HepG2 (cell line): ENCODE measurements at regions not wholly inside any gene's neighbourhood (a gene's known extent, or its start where the extent isn't known, plus 50 kb on each side); places are given as distances from the start of the nearest gene placed in this dataset.

ENCODE experiments used
- ATAC-seq: fragments of 200-7000 bp; cut with Tn5 transposase; 3 replicates; pipeline ENCODE4 v1.9.1; 2020; ENCODE audit warnings: mild to moderate bottlenecking, moderate library complexity
- BruUV-seq: library from RNA; stranded (reverse); fragments of 400-500 nt; replicated peaks from 2 replicates; lab custom pipeline; 2021; lab: Mats Ljungman, UMichigan
- CTCF ChIA-PET: fragments of 300-600 bp; formaldehyde crosslinking; extraction: SDS; loops from one replicate; lab custom pipeline; 2021; ENCODE audit warnings: low total read pairs, inconsistent platforms, low intra/inter-chr PET ratio; lab: Yijun Ruan, JAX
- POLR2A ChIA-PET: fragments of 350-600 bp; sonication (Branson Sonifier 250); formaldehyde crosslinking; loops from one replicate; lab custom pipeline; 2020; ENCODE audit warnings: antibody characterized with exemption, inconsistent platforms; lab: Yijun Ruan, JAX
- DNase-seq: peaks from one replicate; pipeline ENCODE4 v3.0.0-alpha.2; 2015; ENCODE audit warnings: low spot score
- FAIRE-seq: peaks from 3 replicates; lab custom pipeline; 2011; peaks lifted over from hg19 to GRCh38; lab: Jason Lieb, UNC
- H2AFZ ChIP-seq: one replicate; pipeline ENCODE4 v1.6.1; 2011; ENCODE audit warnings: low read length, inconsistent platforms
- H3K27ac ChIP-seq: fragments of 300-600 bp; 3 replicates; pipeline ENCODE4 v1.8.0; 2011; ENCODE audit warnings: mixed run types, mild to moderate bottlenecking, mixed read lengths, low read length, inconsistent platforms; ENCODE audit not compliant: insufficient read depth; ENCODE audit errors: extremely low read length
- H3K27me3 ChIP-seq, 2 experiments: fragments of 200-600 bp in 1 of 2; 2 replicates in 1 of 2; 3 replicates in 1 of 2; pipeline versions ENCODE4 v1.6.0 to v1.8.0; 2011; ENCODE audit warnings: low read length in 2 of 2, mild to moderate bottlenecking in 2 of 2, moderate library complexity in 2 of 2, inconsistent platforms in 1 of 2; ENCODE audit not compliant: insufficient read depth in 2 of 2, control insufficient read depth in 1 of 2
- H3K36me3 ChIP-seq, 2 experiments: fragments of 200-600 bp in 1 of 2; replicated peaks in 1 of 2; 2 replicates in 1 of 2; 3 replicates in 1 of 2; pipeline versions ENCODE4 v1.5.1 to v1.8.0; 2011; ENCODE audit warnings: low read length in 2 of 2, inconsistent platforms in 1 of 2; ENCODE audit not compliant: insufficient read depth in 2 of 2, control insufficient read depth in 1 of 2
- H3K4me1 ChIP-seq: 2 replicates; pipeline ENCODE4 v1.5.1; 2012; ENCODE audit warnings: low read length, inconsistent platforms; ENCODE audit not compliant: insufficient read depth
- H3K4me2 ChIP-seq: 2 replicates; pipeline ENCODE4 v1.6.0; 2011; ENCODE audit warnings: low read depth, low read length, inconsistent platforms
- H3K4me3 ChIP-seq, 3 experiments: fragments of 200-600 bp in 1 of 3; sonication (generic), shearing (Covaris generic) in 1 of 3; replicated peaks in 1 of 3; 2 replicates each; pipeline ENCODE4 v1.5.1; 2011 to 2016; ENCODE audit warnings: low read length in 3 of 3, inconsistent platforms in 2 of 3, low read depth in 2 of 3, mild to moderate bottlenecking in 2 of 3, control low read depth in 1 of 3, mixed read lengths in 1 of 3; ENCODE audit not compliant: insufficient read depth in 1 of 3
- H3K79me2 ChIP-seq: one replicate; pipeline ENCODE4 v1.6.1; 2011; ENCODE audit warnings: low read length, inconsistent platforms; ENCODE audit not compliant: insufficient read depth
- H3K9ac ChIP-seq: 2 replicates; pipeline ENCODE4 v1.6.0; 2011; ENCODE audit warnings: mild to moderate bottlenecking, low read depth, low read length, inconsistent platforms; ENCODE audit not compliant: insufficient read depth
- H3K9me3 ChIP-seq: 2 replicates; pipeline ENCODE4 v1.5.1; 2012; ENCODE audit warnings: mild to moderate bottlenecking, low read length
- H4K20me1 ChIP-seq: 2 replicates; pipeline ENCODE4 v1.6.0; 2011; ENCODE audit warnings: inconsistent platforms, mild to moderate bottlenecking, low read length, moderate library complexity; ENCODE audit not compliant: insufficient read depth
- AGO1 ChIP-seq: fragments of 200-400 bp; formaldehyde crosslinking; IDR thresholded peaks from 2 replicates; pipeline ENCODE4 v1.6.1; 2017; ENCODE audit warnings: mild to moderate bottlenecking, low read depth, low read length, moderate library complexity; ENCODE audit not compliant: poor library complexity, severe bottlenecking
- FIP1L1 ChIP-seq: fragments of 200-400 bp; formaldehyde crosslinking; IDR thresholded peaks from 2 replicates; pipeline ENCODE4 v1.6.1; 2018; ENCODE audit warnings: low read depth, mild to moderate bottlenecking, low read length, moderate library complexity, borderline replicate concordance; ENCODE audit not compliant: insufficient read depth
- MTF1 ChIP-seq: sonication (generic); formaldehyde crosslinking; IDR thresholded peaks from 2 replicates; pipeline ENCODE4 v1.5.0; 2020; ENCODE audit warnings: missing genetic modification reagents
- PHF20 ChIP-seq: sonication (generic); formaldehyde crosslinking; IDR thresholded peaks from 2 replicates; pipeline ENCODE4 v1.5.0; 2020; ENCODE audit warnings: mild to moderate bottlenecking, missing genetic modification reagents
- SP1 ChIP-seq, 2 experiments: fragments of 450-650 bp in 1 of 2; sonication (generic) in 1 of 2; formaldehyde crosslinking in 1 of 2; IDR thresholded peaks; 2 replicates each; pipeline versions ENCODE4 v1.4.0 to v1.6.1; 2016 to 2020; ENCODE audit warnings: missing genetic modification reagents in 1 of 2
- TRIM24 ChIP-seq: sonication (generic); formaldehyde crosslinking; IDR thresholded peaks from 2 replicates; pipeline ENCODE4 v1.8.0; 2022; ENCODE audit warnings: mild to moderate bottlenecking, missing genetic modification reagents
- ZNF362 ChIP-seq: sonication (generic); formaldehyde crosslinking; IDR thresholded peaks from 2 replicates; pipeline ENCODE4 v1.4.0; 2020; ENCODE audit warnings: missing genetic modification reagents, mild to moderate bottlenecking, borderline replicate concordance
- ZNF557 ChIP-seq: sonication (generic); formaldehyde crosslinking; IDR thresholded peaks from 2 replicates; pipeline ENCODE4 v1.4.0; 2020; ENCODE audit warnings: missing genetic modification reagents
- ZNF563 ChIP-seq: sonication (generic); formaldehyde crosslinking; IDR thresholded peaks from 2 replicates; pipeline ENCODE4 v1.8.0; 2022; ENCODE audit warnings: mild to moderate bottlenecking, moderate library complexity, missing genetic modification reagents
- ZSCAN31 ChIP-seq: sonication (generic); formaldehyde crosslinking; IDR thresholded peaks from 2 replicates; pipeline ENCODE4 v1.5.0; 2020; ENCODE audit warnings: low read depth, mild to moderate bottlenecking, missing genetic modification reagents
- WGBS: methylation state at CpG from one replicate; pipeline ENCODE4 v1.1.6; 2017; ENCODE audit warnings: low lambda C conversion rate; 5-methylcytosine and 5-hydroxymethylcytosine counted together
- in situ Hi-C: cut with HindIII; loops from 2 replicates; pipeline ENCODE4 v1.10.0; 2017; ENCODE audit warnings: low pct_unique_long_range_greater_than_20kb; ENCODE audit not compliant: extremely low pct_ligation_motif_present
- intact Hi-C: fragments of 100-400 bp; cut with micrococcal nuclease; formaldehyde crosslinking; loops from one replicate; pipeline ENCODE4 v1.10.0; 2022; ENCODE audit not compliant: unreplicated experiment
- TF ChIP-seq, protein P1 (sequence below): sonication (generic); formaldehyde crosslinking; IDR thresholded peaks from 2 replicates; pipeline ENCODE4 v1.4.0; 2020; ENCODE audit warnings: low read depth, mild to moderate bottlenecking, missing genetic modification reagents
- TF ChIP-seq, protein P2 (sequence below): sonication (generic); formaldehyde crosslinking; IDR thresholded peaks from 2 replicates; pipeline ENCODE4 v1.4.0; 2020; ENCODE audit warnings: missing genetic modification reagents
- TF ChIP-seq, protein P3 (sequence below): IDR thresholded peaks from 2 replicates; pipeline ENCODE4 v1.6.1; 2012; ENCODE audit warnings: low read depth, low read length, improper control_type of control experiment

- Histone ChIP-seq H3K36me3 (no peaks in the 10 kb centered on the region), H3K4me3 (no peak overlapping the region), H3K27me3 (no peaks in the 10 kb centered on the region; a peak in 1 of 5 replicates), H3K9me3 (peaks cover 57% of the 10 kb centered on the region), H3K9ac (no peak overlapping the region), H3K4me1 (no peaks in the 10 kb centered on the region), H3K27ac (no peak overlapping the region), H2AFZ (no peak overlapping the region), H3K79me2 (no peaks in the 10 kb centered on the region), H4K20me1 (no peaks in the 10 kb centered on the region), H3K4me2 (no peak overlapping the region)
- CTCF ChIA-PET: no interaction called here
- BruUV-seq: no TSS peak
- FAIRE-seq (no peak), DNase-seq (no peak), ATAC-seq (no peak)
- WGBS: 18% methylated on average over 4 of the region's 4 CpGs
- TF ChIP-seq ZNF563 (CRISPR knock-in tag) (no peak), ZSCAN31 (CRISPR knock-in tag) (no peak), PHF20 (no peak), AGO1 (no peak)
- intact Hi-C loops: no loop called here
- POLR2A ChIA-PET: no interaction called here
- in situ Hi-C loops: no loop called here
Observed at GRCh38 chr13:104021806-104022397, 955.7 kb upstream of the SLC10A2 start.

DNA sequence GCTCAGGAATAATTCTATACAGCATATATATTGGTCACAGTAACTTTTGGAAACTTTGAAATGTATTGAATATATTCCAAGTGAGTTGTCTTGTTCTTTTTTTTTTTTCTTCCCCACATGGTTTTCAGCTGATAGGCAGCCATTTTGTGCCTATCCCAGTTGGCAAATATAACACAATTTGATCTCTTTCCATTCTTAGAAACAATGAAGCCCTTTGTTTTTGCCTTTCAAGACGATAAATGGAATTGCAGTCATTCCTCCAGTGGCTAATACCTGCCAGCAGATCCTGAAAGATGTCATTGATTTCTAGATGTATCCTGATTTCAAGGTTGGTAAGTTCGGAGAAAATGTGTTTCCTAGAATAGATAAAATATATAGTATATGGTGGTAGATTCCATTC, 951.1 kb upstream of the SLC10A2 start:
- Histone ChIP-seq H4K20me1 (no peaks in the 10 kb centered on the region), H3K4me3 (no peak overlapping the region), H3K36me3 (no peaks in the 10 kb centered on the region), H3K4me2 (no peak overlapping the region), H3K27ac (no peak overlapping the region), H3K79me2 (no peaks in the 10 kb centered on the region), H3K9me3 (peaks cover 33% of the 10 kb centered on the region; the same call in 1 of the 2 replicates), H3K27me3 (no peaks in the 10 kb centered on the region; a peak in 1 of 5 replicates), H3K9ac (no peak overlapping the region), H2AFZ (no peak overlapping the region), H3K4me1 (no peaks in the 10 kb centered on the region)
- 18% methylated on average over 2 of the region's 2 CpGs for WGBS
- ATAC-seq: no peak
- in situ Hi-C loops (no loop called here), intact Hi-C loops (no loop called here)
- ChIA-PET CTCF (no interaction called here), POLR2A (no interaction called here)
- FAIRE-seq: no peak
- no TSS peak for BruUV-seq
- DNase-seq: no peak
- TF ChIP-seq, protein P1, sequence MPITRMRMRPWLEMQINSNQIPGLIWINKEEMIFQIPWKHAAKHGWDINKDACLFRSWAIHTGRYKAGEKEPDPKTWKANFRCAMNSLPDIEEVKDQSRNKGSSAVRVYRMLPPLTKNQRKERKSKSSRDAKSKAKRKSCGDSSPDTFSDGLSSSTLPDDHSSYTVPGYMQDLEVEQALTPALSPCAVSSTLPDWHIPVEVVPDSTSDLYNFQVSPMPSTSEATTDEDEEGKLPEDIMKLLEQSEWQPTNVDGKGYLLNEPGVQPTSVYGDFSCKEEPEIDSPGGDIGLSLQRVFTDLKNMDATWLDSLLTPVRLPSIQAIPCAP (CRISPR knock-in tag): no peak
- TF ChIP-seq, protein P2, sequence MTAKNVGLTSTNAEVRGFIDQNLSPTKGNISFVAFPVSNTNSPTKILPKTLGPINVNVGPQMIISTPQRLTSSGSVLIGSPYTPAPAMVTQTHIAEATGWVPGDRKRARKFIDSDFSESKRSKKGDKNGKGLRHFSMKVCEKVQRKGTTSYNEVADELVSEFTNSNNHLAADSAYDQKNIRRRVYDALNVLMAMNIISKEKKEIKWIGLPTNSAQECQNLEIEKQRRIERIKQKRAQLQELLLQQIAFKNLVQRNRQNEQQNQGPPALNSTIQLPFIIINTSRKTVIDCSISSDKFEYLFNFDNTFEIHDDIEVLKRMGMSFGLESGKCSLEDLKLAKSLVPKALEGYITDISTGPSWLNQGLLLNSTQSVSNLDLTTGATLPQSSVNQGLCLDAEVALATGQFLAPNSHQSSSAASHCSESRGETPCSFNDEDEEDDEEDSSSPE (CRISPR knock-in tag): no peak
- TF ChIP-seq ZNF557 (no peak), TRIM24 (CRISPR knock-in tag) (no peak), ZNF362 (CRISPR knock-in tag) (no peak), FIP1L1 (no peak), MTF1 (no peak), SP1 (IDR thresholded peaks at IDR 0.05) (no peak), SP1 (CRISPR knock-in tag; IDR thresholded peaks at IDR 0.05) (no peak)
- TF ChIP-seq, protein P3, sequence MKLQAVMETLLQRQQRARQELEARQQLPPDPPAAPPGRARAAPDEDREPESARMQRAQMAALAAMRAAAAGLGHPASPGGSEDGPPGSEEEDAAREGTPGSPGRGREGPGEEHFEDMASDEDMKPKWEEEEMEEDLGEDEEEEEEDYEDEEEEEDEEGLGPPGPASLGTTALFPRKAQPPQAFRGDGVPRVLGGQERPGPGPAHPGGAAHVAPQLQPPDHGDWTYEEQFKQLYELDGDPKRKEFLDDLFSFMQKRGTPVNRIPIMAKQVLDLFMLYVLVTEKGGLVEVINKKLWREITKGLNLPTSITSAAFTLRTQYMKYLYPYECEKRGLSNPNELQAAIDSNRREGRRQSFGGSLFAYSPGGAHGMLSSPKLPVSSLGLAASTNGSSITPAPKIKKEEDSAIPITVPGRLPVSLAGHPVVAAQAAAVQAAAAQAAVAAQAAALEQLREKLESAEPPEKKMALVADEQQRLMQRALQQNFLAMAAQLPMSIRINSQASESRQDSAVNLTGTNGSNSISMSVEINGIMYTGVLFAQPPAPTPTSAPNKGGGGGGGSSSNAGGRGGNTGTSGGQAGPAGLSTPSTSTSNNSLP: no peak
